B cell (primary cell): ENCODE measurements at regions not wholly inside any gene's neighbourhood (a gene's known extent, or its start where the extent isn't known, plus 50 kb on each side); places are given as distances from the start of the nearest gene placed in this dataset.

Experiments
- ATAC-seq: fragments of 200-7000 bp; cut with Tn5 transposase; one replicate; pipeline ENCODE4 v1.10.0; 2021; ENCODE audit warnings: low read depth, mild to moderate bottlenecking, moderate number of reproducible peaks, moderate library complexity
- CTCF ChIA-PET: fragments of 350-600 bp; sonication (Branson Sonifier 250); formaldehyde crosslinking; loops from one replicate; lab custom pipeline; 2021; ENCODE audit warnings: antibody characterized with exemption, inconsistent platforms; lab: Charles Lee
- POLR2A ChIA-PET: fragments of 350-600 bp; sonication (Branson Sonifier 250); formaldehyde crosslinking; loops from one replicate; lab custom pipeline; 2021; ENCODE audit warnings: antibody characterized with exemption; lab: Charles Lee
- DNase-seq: peaks from one replicate; pipeline ENCODE4 v3.0.0; 2013
- H2AFZ ChIP-seq: 2 replicates; pipeline ENCODE4 v1.6.1; 2012; ENCODE audit warnings: mild to moderate bottlenecking, low read depth, low read length; ENCODE audit not compliant: insufficient read depth, poor library complexity, severe bottlenecking
- H3K27ac ChIP-seq, 2 donors: 1 replicate in 1 of 2; 2 replicates in 1 of 2; pipeline ENCODE4 v1.5.1; 2012 to 2013; ENCODE audit warnings: low read length in 2 of 2, mild to moderate bottlenecking in 2 of 2, moderate library complexity in 1 of 2
- H3K27me3 ChIP-seq, 4 experiments: fragments of 200-600 bp in 1 of 4; sonication (generic) in 1 of 4; replicated peaks in 1 of 4; 1 replicate in 2 of 4; 2 replicates in 2 of 4; pipeline versions ENCODE4 v1.6.1 to v1.7.0; 2013 to 2016; ENCODE audit warnings: low read length in 3 of 4, mild to moderate bottlenecking in 2 of 4, mixed read lengths in 1 of 4, moderate library complexity in 1 of 4; ENCODE audit not compliant: insufficient read depth in 4 of 4, control insufficient read depth in 3 of 4; ENCODE audit errors: control extremely low read depth in 1 of 4
- H3K36me3 ChIP-seq, 2 experiments: replicated peaks in 1 of 2; 1 replicate in 1 of 2; 2 replicates in 1 of 2; pipeline versions ENCODE4 v1.6.1 to v1.7.1; 2013; ENCODE audit warnings: low read length in 1 of 2; ENCODE audit not compliant: insufficient read depth in 2 of 2, control insufficient read depth in 1 of 2; ENCODE audit errors: control extremely low read depth in 1 of 2, extremely low read depth in 1 of 2
- H3K4me1 ChIP-seq, 2 donors: fragments of 200-600 bp in 1 of 2; sonication (generic) in 1 of 2; 1 replicate in 1 of 2; 2 replicates in 1 of 2; pipeline versions ENCODE4 v1.5.1 to v1.6.1; 2013 to 2017; ENCODE audit warnings: low read length in 2 of 2; ENCODE audit not compliant: control insufficient read depth in 2 of 2, insufficient read depth in 2 of 2
- H3K4me2 ChIP-seq: replicated peaks from 2 replicates; pipeline ENCODE3; 2012; ENCODE audit warnings: mild to moderate bottlenecking, low read depth, low read length; ENCODE audit not compliant: poor library complexity, severe bottlenecking
- H3K4me3 ChIP-seq, 5 experiments: fragments of 200-600 bp in 1 of 5; sonication (generic) in 1 of 5; 1 replicate in 3 of 5; 2 replicates in 2 of 5; pipeline versions ENCODE4 v1.5.1 to v1.7.0; 2011 to 2016; ENCODE audit warnings: low read length in 4 of 5, mild to moderate bottlenecking in 4 of 5, low read depth in 2 of 5, control low read depth in 1 of 5, moderate library complexity in 1 of 5; ENCODE audit not compliant: insufficient read depth in 1 of 5; ENCODE audit errors: control extremely low read depth in 1 of 5, extremely low read depth in 1 of 5
- H3K79me2 ChIP-seq: fragments of 200-600 bp; sonication (generic); one replicate; pipeline ENCODE4 v1.6.0; 2016; ENCODE audit warnings: low read length; ENCODE audit not compliant: control insufficient read depth, insufficient read depth
- H3K9ac ChIP-seq: fragments of 200-600 bp; sonication (generic); 2 replicates; pipeline ENCODE4 v1.6.1; 2017; ENCODE audit warnings: mild to moderate bottlenecking, low read length, moderate library complexity
- H3K9me3 ChIP-seq, 3 donors: one replicate each; pipeline versions ENCODE4 v1.6.1 to v1.7.1; 2013; ENCODE audit warnings: low read length in 2 of 3; ENCODE audit not compliant: control insufficient read depth in 2 of 3, insufficient read depth in 1 of 3; ENCODE audit errors: control extremely low read depth in 1 of 3
- H4K20me1 ChIP-seq: 2 replicates; pipeline ENCODE4 v1.6.0; 2012; ENCODE audit warnings: mild to moderate bottlenecking, low read length; ENCODE audit not compliant: insufficient read depth, control insufficient read depth, poor library complexity, severe bottlenecking
- H3K27ac Mint-ChIP-seq: one replicate; pipeline ENCODE4 v1.8.0; 2021; ENCODE audit warnings: mixed read lengths
- H3K27me3 Mint-ChIP-seq: one replicate; pipeline ENCODE4 v1.8.0; 2021; ENCODE audit warnings: mixed read lengths
- H3K4me1 Mint-ChIP-seq: one replicate; pipeline ENCODE4 v1.8.0; 2021; ENCODE audit warnings: mixed read lengths
- H3K4me3 Mint-ChIP-seq: one replicate; pipeline ENCODE4 v1.8.0; 2021; ENCODE audit warnings: mixed read lengths
- H3K9me3 Mint-ChIP-seq: one replicate; pipeline ENCODE4 v1.8.0; 2022; ENCODE audit warnings: mixed read lengths; ENCODE audit not compliant: insufficient read depth
- EZH2 ChIP-seq: IDR thresholded peaks from 2 replicates; pipeline ENCODE4 v1.6.1; 2012; ENCODE audit warnings: borderline replicate concordance, low read depth, mild to moderate bottlenecking, moderate library complexity, low read length; ENCODE audit not compliant: insufficient read depth, poor library complexity, severe bottlenecking
- WGBS: methylation state at CpG from one replicate; pipeline ENCODE4 v1.1.5; 2013; ENCODE audit warnings: missing lambda C conversion rate; ENCODE audit not compliant: insufficient coverage; 5-methylcytosine and 5-hydroxymethylcytosine counted together
- intact Hi-C: fragments of 100-400 bp; cut with micrococcal nuclease; formaldehyde crosslinking; loops from one replicate; pipeline ENCODE4 v1.10.0; 2022
- TF ChIP-seq, protein P1 (sequence below): fragments of 200-600 bp; IDR thresholded peaks from one replicate; pipeline ENCODE4 v1.8.0; 2022; ENCODE audit warnings: antibody characterized with exemption, mild to moderate bottlenecking

DNA sequence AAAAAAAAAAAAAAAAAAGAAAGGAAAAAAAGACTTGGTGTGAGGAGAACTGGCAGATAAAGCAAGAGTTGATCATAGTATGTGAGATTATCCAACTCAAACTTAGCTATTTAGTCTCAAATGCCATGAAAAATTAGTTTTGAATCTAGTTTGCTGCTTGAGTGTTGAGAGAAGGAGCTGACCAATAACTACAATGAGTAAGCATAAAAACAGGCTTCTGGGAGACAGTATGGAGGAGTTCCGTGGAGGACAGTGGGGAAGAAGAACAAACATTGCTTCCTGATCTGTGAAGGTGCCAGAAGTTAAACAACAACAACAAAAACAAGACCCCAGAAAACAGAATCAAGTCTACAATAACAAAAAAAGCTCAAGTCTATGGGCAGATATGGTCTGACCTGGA is 317.1 kb upstream of the POT1 start:
- Histone ChIP-seq H4K20me1 (no peaks in the 10 kb centered on the region), H3K9me3 (peaks cover 0 to 4% (median 0%) of the 10 kb centered on the region in 3 donors), H3K4me3 (no peak overlapping the region), H3K4me1 (no peaks in the 10 kb centered on the region), H2AFZ (no peak overlapping the region), H3K4me2 (no peak overlapping the region), H3K27ac (no peak overlapping the region), H3K27me3 (no peaks in the 10 kb centered on the region), H3K36me3 (no peaks in the 10 kb centered on the region), H3K9ac (no peak overlapping the region), H3K79me2 (no peaks in the 10 kb centered on the region)
- H3K4me1 Mint-ChIP-seq = no peaks in the 10 kb centered on the region
- ChIA-PET POLR2A (no interaction called here), CTCF (no interaction called here)
- no peak for DNase-seq
- no peak for ATAC-seq
- H3K27ac Mint-ChIP-seq = no peak overlapping the region
- H3K27me3 Mint-ChIP-seq = no peaks in the 10 kb centered on the region
- no CpG with 5 or more reads among the region's 1 CpG for WGBS
- H3K4me3 Mint-ChIP-seq = no peak overlapping the region
- TF ChIP-seq EZH2 = no peak
- TF ChIP-seq, protein P1, sequence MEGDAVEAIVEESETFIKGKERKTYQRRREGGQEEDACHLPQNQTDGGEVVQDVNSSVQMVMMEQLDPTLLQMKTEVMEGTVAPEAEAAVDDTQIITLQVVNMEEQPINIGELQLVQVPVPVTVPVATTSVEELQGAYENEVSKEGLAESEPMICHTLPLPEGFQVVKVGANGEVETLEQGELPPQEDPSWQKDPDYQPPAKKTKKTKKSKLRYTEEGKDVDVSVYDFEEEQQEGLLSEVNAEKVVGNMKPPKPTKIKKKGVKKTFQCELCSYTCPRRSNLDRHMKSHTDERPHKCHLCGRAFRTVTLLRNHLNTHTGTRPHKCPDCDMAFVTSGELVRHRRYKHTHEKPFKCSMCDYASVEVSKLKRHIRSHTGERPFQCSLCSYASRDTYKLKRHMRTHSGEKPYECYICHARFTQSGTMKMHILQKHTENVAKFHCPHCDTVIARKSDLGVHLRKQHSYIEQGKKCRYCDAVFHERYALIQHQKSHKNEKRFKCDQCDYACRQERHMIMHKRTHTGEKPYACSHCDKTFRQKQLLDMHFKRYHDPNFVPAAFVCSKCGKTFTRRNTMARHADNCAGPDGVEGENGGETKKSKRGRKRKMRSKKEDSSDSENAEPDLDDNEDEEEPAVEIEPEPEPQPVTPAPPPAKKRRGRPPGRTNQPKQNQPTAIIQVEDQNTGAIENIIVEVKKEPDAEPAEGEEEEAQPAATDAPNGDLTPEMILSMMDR = no peak
- intact Hi-C loops = no loop called here
- H3K9me3 Mint-ChIP-seq = peaks cover 3% of the 10 kb centered on the region

DNA sequence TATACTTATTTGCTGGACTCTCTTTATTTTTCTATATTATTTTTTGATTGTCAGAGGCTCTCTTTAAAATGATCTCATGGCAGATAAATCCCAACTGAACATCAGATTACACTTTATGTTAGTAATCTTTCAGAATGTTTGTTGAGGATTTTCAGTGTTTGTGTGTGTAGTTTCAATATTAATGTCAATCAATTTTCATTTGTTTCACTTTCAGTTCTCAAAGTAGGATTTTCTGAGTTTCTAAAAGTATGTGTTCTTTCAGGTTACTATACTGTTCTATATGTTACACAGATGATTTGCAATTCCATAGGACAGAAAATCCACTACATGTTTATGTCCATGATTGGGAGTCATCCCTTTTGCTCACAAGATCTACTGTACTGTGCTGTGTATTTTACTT is 311.9 kb upstream of the POT1 start:
- Histone ChIP-seq H3K27ac (no peak overlapping the region), H3K9me3 (peaks cover 0 to 4% (median 0%) of the 10 kb centered on the region in 3 donors), H3K36me3 (no peaks in the 10 kb centered on the region), H3K27me3 (no peaks in the 10 kb centered on the region), H2AFZ (no peak overlapping the region), H3K9ac (no peak overlapping the region), H3K79me2 (no peaks in the 10 kb centered on the region), H3K4me2 (no peak overlapping the region), H3K4me3 (no peak overlapping the region), H4K20me1 (no peaks in the 10 kb centered on the region), H3K4me1 (no peaks in the 10 kb centered on the region)
- ATAC-seq (no peak), DNase-seq (no peak)
- intact Hi-C loops = no loop called here
- POLR2A ChIA-PET = no interaction called here
- Mint-ChIP-seq H3K27me3 (no peaks in the 10 kb centered on the region), H3K27ac (no peak overlapping the region), H3K9me3 (peaks cover 3% of the 10 kb centered on the region), H3K4me3 (no peak overlapping the region), H3K4me1 (no peaks in the 10 kb centered on the region)
- CTCF ChIA-PET = no interaction called here
- TF ChIP-seq EZH2 = no peak
- TF ChIP-seq, protein P1 = no peak
